Activated effector memory CD4-positive, alpha-beta T cell treated with anti-CD3 and anti-CD28 coated beads, Interleukin-2, amount 50 U/mL, for 16 hours (primary cell): ENCODE measurements at regions not wholly inside any gene's neighbourhood (a gene's known extent, or its start where the extent isn't known, plus 50 kb on each side); places are given as distances from the start of the nearest gene placed in this dataset.

Experiments
- DNase-seq: peaks from one replicate; pipeline ENCODE4 v3.0.0-alpha.2; 2020

- no peak for DNase-seq
Measured at GRCh38 chr11:70537576-70538571, 139.5 kb downstream of the CTTN start.

- no peak for DNase-seq
Measured at GRCh38 chr11:70538641-70539359, 140.5 kb downstream of the CTTN start.

- DNase-seq, result no peak
Measured at GRCh38 chr11:70539360-70540095, 141.2 kb downstream of the CTTN start.

GRCh38 chr11:70540196-70540595, 141.9 kb downstream of the CTTN start:
- no peak for DNase-seq

- DNase-seq, result no peak
Measured at GRCh38 chr11:70541176-70541575, 142.8 kb downstream of the CTTN start.

- DNase-seq, result no peak
Measured at GRCh38 chr11:70541699-70542098, 143.4 kb downstream of the CTTN start.

- DNase-seq, result no peak
Measured at GRCh38 chr11:70542406-70542805, 144.1 kb downstream of the CTTN start.

- DNase-seq, result no peak
Measured at GRCh38 chr11:70542811-70543210, 144.5 kb downstream of the CTTN start.

- no peak for DNase-seq
Measured at GRCh38 chr11:70543611-70544010, 145.3 kb downstream of the CTTN start.

GRCh38 chr11:70544067-70544773, 145.9 kb downstream of the CTTN start:
- no peak for DNase-seq

GRCh38 chr11:70544774-70545609, 146.7 kb downstream of the CTTN start:
- DNase-seq, result no peak

GRCh38 chr11:70545610-70545912, 147.2 kb downstream of the CTTN start:
- no peak for DNase-seq

- no peak for DNase-seq
Measured at GRCh38 chr11:70546191-70546940, 148.0 kb downstream of the CTTN start.

GRCh38 chr11:70547386-70547785, 149.1 kb downstream of the CTTN start:
- DNase-seq, result no peak

- DNase-seq, result no peak
Measured at GRCh38 chr11:70547821-70548670, 149.7 kb downstream of the CTTN start.

GRCh38 chr11:70548976-70549375, 150.6 kb downstream of the CTTN start:
- no peak for DNase-seq

GRCh38 chr11:70549386-70549785, 151.1 kb downstream of the CTTN start:
- DNase-seq, result no peak

GRCh38 chr11:70549796-70550195, 151.5 kb downstream of the CTTN start:
- DNase-seq, result no peak

GRCh38 chr11:70550456-70551195, 152.3 kb downstream of the CTTN start:
- DNase-seq, result no peak
